T-cell (primary cell): ENCODE measurements at regions not wholly inside any gene's neighbourhood (a gene's known extent, or its start where the extent isn't known, plus 50 kb on each side); places are given as distances from the start of the nearest gene placed in this dataset.

Experiments used
- ATAC-seq, 4 experiments: fragments of 200-7000 bp in 3 of 4; fragments of 150-1000 bp in 1 of 4; cut with Tn5 transposase; replicated peaks in 1 of 4; 1 replicate in 3 of 4; 2 replicates in 1 of 4; pipeline ENCODE4 v1.10.0; 2021; ENCODE audit warnings: moderate library complexity in 3 of 4, mild to moderate bottlenecking in 2 of 4, moderate number of reproducible peaks in 1 of 4
- CTCF ChIA-PET, 2 donors: fragments of 300-600 bp; sonication (Branson Sonifier 250); formaldehyde crosslinking; loops; one replicate each; lab custom pipeline; 2022; ENCODE audit warnings: antibody characterized with exemption in 2 of 2; lab: Charles Lee
- POLR2A ChIA-PET, 2 donors: fragments of 300-600 bp; sonication (Branson Sonifier 250); formaldehyde crosslinking; loops; one replicate each; lab custom pipeline; 2022; ENCODE audit warnings: antibody characterized with exemption in 2 of 2; lab: Charles Lee
- DNase-seq, 35 experiments: peaks; one replicate each; pipeline versions ENCODE4 v3.0.0 to v3.0.0-alpha.2; 2013 to 2023
- H3K27ac ChIP-seq: one replicate; pipeline ENCODE4 v1.5.1; 2013; ENCODE audit warnings: low read length
- H3K27me3 ChIP-seq, 2 experiments: replicated peaks in 1 of 2; 1 replicate in 1 of 2; 2 replicates in 1 of 2; pipeline versions ENCODE4 v1.6.1 to v1.7.0; 2013; ENCODE audit warnings: low read length in 1 of 2, mixed read lengths in 1 of 2; ENCODE audit not compliant: control insufficient read depth in 2 of 2, insufficient read depth in 2 of 2; ENCODE audit errors: extremely low read depth in 1 of 2
- H3K36me3 ChIP-seq, 2 donors: 1 replicate in 1 of 2; 2 replicates in 1 of 2; pipeline versions ENCODE4 v1.6.1 to v1.7.0; 2013; ENCODE audit warnings: low read length in 1 of 2; ENCODE audit not compliant: control insufficient read depth in 2 of 2, insufficient read depth in 1 of 2; ENCODE audit errors: extremely low read depth in 1 of 2
- H3K4me1 ChIP-seq, 2 experiments: 1 replicate in 1 of 2; 2 replicates in 1 of 2; pipeline versions ENCODE4 v1.6.1 to v1.7.0; 2013; ENCODE audit warnings: low read length in 2 of 2, mixed read lengths in 1 of 2; ENCODE audit not compliant: insufficient read depth in 2 of 2, control insufficient read depth in 1 of 2; ENCODE audit errors: extremely low read depth in 1 of 2
- H3K4me3 ChIP-seq, 2 donors: 1 replicate in 1 of 2; 2 replicates in 1 of 2; pipeline versions ENCODE4 v1.5.1 to v1.7.0; 2013; ENCODE audit warnings: mild to moderate bottlenecking in 2 of 2, low read length in 1 of 2, moderate library complexity in 1 of 2; ENCODE audit not compliant: control insufficient read depth in 1 of 2; ENCODE audit errors: extremely low read depth in 1 of 2
- H3K9me3 ChIP-seq: 2 replicates; pipeline ENCODE4 v1.7.0; 2013
- H3K27ac Mint-ChIP-seq, 2 donors: one replicate each; pipeline ENCODE4 v1.8.0; 2020 to 2021; ENCODE audit warnings: mild to moderate bottlenecking in 2 of 2, mixed read lengths in 2 of 2
- H3K27me3 Mint-ChIP-seq, 2 donors: one replicate each; pipeline ENCODE4 v1.8.0; 2021 to 2022; ENCODE audit warnings: mixed read lengths in 2 of 2
- H3K36me3 Mint-ChIP-seq: one replicate; pipeline ENCODE4 v1.8.0; 2021; ENCODE audit warnings: mixed read lengths
- H3K4me1 Mint-ChIP-seq, 3 donors: one replicate each; pipeline ENCODE4 v1.8.0; 2020 to 2022; ENCODE audit warnings: mixed read lengths in 3 of 3, mild to moderate bottlenecking in 1 of 3
- H3K4me3 Mint-ChIP-seq, 3 donors: one replicate each; pipeline ENCODE4 v1.8.0; 2020 to 2022; ENCODE audit warnings: mild to moderate bottlenecking in 3 of 3, mixed read lengths in 3 of 3, moderate library complexity in 3 of 3
- H3K9me3 Mint-ChIP-seq, 3 donors: one replicate each; pipeline ENCODE4 v1.8.0; 2020 to 2022; ENCODE audit warnings: mixed read lengths in 3 of 3
- WGBS: methylation state at CpG from one replicate; pipeline ENCODE4 v1.1.5; 2013; ENCODE audit warnings: missing lambda C conversion rate; ENCODE audit not compliant: insufficient coverage; 5-methylcytosine and 5-hydroxymethylcytosine counted together

DNA sequence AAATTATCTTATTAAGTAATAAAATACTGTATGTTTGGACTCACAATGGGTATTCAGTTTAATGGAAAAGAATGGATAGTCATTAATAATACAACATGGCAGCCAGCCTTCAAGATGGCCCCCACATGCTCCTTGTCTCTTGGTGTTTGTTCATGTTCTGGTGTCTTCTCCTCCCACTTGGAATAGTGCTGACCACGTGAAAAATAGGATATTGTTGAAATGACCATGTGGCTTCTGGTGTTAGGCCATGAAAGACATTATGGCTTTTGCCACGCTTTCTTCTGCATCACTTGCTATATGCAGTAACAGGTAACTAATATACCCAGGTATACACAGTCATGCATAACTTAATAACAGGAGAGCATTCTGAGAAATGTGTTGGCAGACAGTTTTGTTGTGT lies 341.0 kb downstream of the KCNJ2 start:
- CTCF ChIA-PET: no interaction called here
- no CpG with 5 or more reads among the region's 2 CpGs for WGBS
- peaks cover 0 to 3% (median 0%) of the 10 kb centered on the region in 3 donors for H3K9me3 Mint-ChIP-seq

DNA sequence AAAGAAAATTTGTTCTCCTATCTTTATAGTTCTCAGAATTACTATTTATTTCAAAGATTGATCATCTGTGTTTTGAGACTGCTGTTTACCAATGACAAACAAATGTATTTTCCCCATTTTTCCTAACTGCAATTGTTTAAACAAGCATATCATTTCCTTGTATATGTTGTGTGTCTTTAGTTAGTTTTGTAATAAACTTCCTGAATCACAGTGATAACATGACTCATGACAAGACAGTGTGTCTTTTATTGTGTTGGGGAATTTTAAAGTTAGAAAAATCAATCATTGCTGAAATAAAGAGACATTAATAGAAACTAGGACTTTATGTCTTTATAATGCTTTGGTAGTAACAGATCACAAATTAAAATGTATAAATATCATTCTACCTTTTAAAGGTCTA lies 348.5 kb downstream of the KCNJ2 start:
- DNase-seq: no peak
- H3K27me3 ChIP-seq: no peaks in the 10 kb centered on the region
- no peak overlapping the region for H3K4me3 ChIP-seq
- H3K4me3 Mint-ChIP-seq: no peak overlapping the region
- H3K9me3 ChIP-seq: no peaks in the 10 kb centered on the region
- H3K27me3 Mint-ChIP-seq: no peaks in the 10 kb centered on the region
- no peak overlapping the region for H3K27ac Mint-ChIP-seq
- CTCF ChIA-PET: interaction anchor here in 1 of 2 donors (0.7 kb wide), 1 partner anchor 796 kb away, joined by 9 read pairs; no protein-coding TSS in a partner anchor
- H3K36me3 ChIP-seq: no peaks in the 10 kb centered on the region
- no peak for ATAC-seq
- H3K4me1 ChIP-seq: no peaks in the 10 kb centered on the region
- no peaks in the 10 kb centered on the region for H3K9me3 Mint-ChIP-seq
- no peak overlapping the region for H3K27ac ChIP-seq
- H3K4me1 Mint-ChIP-seq: no peaks in the 10 kb centered on the region
- no peaks in the 10 kb centered on the region for H3K36me3 Mint-ChIP-seq
- POLR2A ChIA-PET: no interaction called here

More for the DNA sequence above, 341.0 kb downstream of the KCNJ2 start:
- POLR2A ChIA-PET: no interaction called here
- H3K27me3 ChIP-seq: no peaks in the 10 kb centered on the region
- H3K4me1 Mint-ChIP-seq: no peaks in the 10 kb centered on the region
- H3K4me3 ChIP-seq: no peak overlapping the region
- H3K27ac ChIP-seq: no peak overlapping the region
- ATAC-seq (no peak), DNase-seq (no peak)
- no peaks in the 10 kb centered on the region for H3K36me3 ChIP-seq
- no peaks in the 10 kb centered on the region for H3K36me3 Mint-ChIP-seq
- no peak overlapping the region for H3K4me3 Mint-ChIP-seq
- H3K9me3 ChIP-seq: no peaks in the 10 kb centered on the region
- H3K4me1 ChIP-seq: no peaks in the 10 kb centered on the region
- H3K27ac Mint-ChIP-seq: no peak overlapping the region
- peaks cover 4 to 6% of the 10 kb centered on the region in 2 donors for H3K27me3 Mint-ChIP-seq

DNA sequence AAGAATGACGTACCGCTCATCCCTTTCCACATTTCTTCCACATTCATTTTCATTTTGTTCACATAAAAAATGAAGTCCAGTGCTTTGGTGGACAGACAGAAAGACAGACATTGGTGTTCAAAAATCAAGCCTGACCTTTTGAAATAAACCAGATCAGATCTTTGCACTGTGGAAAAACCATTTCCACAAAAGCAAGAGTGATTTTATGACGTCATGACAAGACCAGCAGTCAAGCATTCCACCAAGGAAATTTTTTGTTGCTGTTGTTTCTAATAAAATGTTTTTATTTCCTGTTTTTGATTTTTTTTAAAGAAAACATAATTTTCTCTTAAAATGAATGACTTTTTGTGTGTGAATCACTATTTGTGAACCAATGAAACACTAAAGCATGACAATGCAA lies 350.0 kb downstream of the KCNJ2 start:
- Mint-ChIP-seq H3K4me1 (no peaks in the 10 kb centered on the region), H3K4me3 (no peak overlapping the region), H3K27me3 (peaks cover 0 to 1% of the 10 kb centered on the region in 2 donors), H3K9me3 (no peaks in the 10 kb centered on the region), H3K36me3 (no peaks in the 10 kb centered on the region), H3K27ac (no peak overlapping the region)
- no peaks in the 10 kb centered on the region for H3K36me3 ChIP-seq
- no peaks in the 10 kb centered on the region for H3K9me3 ChIP-seq
- WGBS: no CpG with 5 or more reads among the region's 3 CpGs
- ChIA-PET POLR2A (no interaction called here), CTCF (no interaction called here)
- no peak overlapping the region for H3K27ac ChIP-seq
- DNase-seq: no peak
- H3K4me3 ChIP-seq: no peak overlapping the region
- H3K27me3 ChIP-seq: no peaks in the 10 kb centered on the region
- no peaks in the 10 kb centered on the region for H3K4me1 ChIP-seq
- no peak for ATAC-seq

DNA sequence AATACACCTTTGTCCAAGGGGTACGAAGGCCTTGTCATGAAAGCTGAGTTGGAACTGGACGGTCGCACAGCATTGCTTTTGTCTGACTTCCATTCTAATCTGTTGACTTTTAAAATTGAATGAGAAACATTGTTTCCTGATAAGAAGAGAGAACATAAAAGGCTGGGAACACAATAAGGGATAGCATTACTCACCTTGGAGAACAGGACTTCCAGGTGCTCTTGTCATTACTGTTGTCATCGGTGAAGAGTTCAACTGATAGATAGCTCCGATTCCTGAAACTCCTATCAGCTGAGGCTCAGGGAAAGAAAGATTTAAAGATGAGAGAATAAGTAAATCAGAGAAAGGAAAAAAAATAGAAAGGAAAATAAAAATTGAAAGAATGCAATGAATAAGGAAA lies 351.1 kb downstream of the KCNJ2 start:
- whole genome bisulfite sequencing: no CpG with 5 or more reads among the region's 5 CpGs
- CTCF ChIA-PET: no interaction called here
- no peak for ATAC-seq

DNA sequence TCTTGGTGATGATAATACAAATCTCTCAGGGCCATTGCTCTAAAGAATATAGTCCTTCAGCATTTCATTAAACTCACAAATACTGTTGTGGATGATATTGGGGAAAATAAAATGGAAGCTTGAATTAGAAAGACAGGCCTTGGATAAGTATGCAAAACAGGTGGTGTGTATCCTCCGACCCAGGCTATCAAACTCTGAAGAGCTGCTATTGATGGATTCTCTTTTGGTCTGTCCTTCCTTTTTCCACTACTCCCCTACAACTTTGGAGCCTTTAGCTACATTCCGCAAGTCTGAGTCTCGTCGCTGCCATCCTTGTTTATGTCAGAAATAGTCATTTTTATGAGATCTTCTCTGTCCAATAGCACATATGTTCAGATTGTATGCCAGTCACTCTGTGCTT lies 351.6 kb downstream of the KCNJ2 start:
- Histone ChIP-seq H3K9me3 (no peaks in the 10 kb centered on the region), H3K27ac (no peak overlapping the region), H3K4me1 (no peaks in the 10 kb centered on the region), H3K36me3 (no peaks in the 10 kb centered on the region), H3K4me3 (no peak overlapping the region), H3K27me3 (no peaks in the 10 kb centered on the region)
- DNase-seq: no peak
- Mint-ChIP-seq H3K27me3 (peaks cover 0 to 1% of the 10 kb centered on the region in 2 donors), H3K9me3 (no peaks in the 10 kb centered on the region), H3K4me3 (no peak overlapping the region), H3K4me1 (no peaks in the 10 kb centered on the region), H3K27ac (no peak overlapping the region), H3K36me3 (no peaks in the 10 kb centered on the region)
- CTCF ChIA-PET: no interaction called here
- POLR2A ChIA-PET: no interaction called here
- no CpG with 5 or more reads among the region's 4 CpGs for WGBS
- no peak for ATAC-seq

More for the DNA sequence above, 351.1 kb downstream of the KCNJ2 start:
- H3K36me3 ChIP-seq: no peaks in the 10 kb centered on the region
- H3K36me3 Mint-ChIP-seq: no peaks in the 10 kb centered on the region
- no peak overlapping the region for H3K4me3 Mint-ChIP-seq
- H3K9me3 Mint-ChIP-seq: no peaks in the 10 kb centered on the region
- H3K9me3 ChIP-seq: no peaks in the 10 kb centered on the region
- no peaks in the 10 kb centered on the region for H3K4me1 ChIP-seq
- POLR2A ChIA-PET: no interaction called here
- H3K4me3 ChIP-seq: no peak overlapping the region
- no peak overlapping the region for H3K27ac ChIP-seq
- DNase-seq: no peak
- H3K27me3 ChIP-seq: no peaks in the 10 kb centered on the region
- H3K27me3 Mint-ChIP-seq: peaks cover 0 to 1% of the 10 kb centered on the region in 2 donors
- no peak overlapping the region for H3K27ac Mint-ChIP-seq
- H3K4me1 Mint-ChIP-seq: no peaks in the 10 kb centered on the region

DNA sequence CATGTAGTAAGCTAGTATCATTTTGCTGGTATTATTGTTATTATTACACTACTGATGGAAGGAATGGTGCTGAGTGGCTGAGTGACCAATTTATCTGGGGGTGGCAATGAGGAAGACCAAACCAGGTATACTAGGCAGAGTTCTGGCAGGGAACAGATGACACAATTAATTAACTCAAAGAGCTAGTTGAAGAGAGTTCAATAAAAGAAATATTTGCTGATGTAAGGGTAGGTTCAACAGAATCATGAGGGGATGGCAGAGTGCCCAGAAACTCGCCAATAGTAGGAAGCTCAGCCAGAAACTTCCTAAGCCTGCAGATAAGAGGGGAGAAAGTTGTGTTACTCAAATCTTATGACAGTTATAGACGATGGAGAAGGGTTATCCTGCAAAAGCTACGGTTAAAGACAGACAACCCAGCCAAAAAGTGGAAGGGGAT lies 352.5 kb downstream of the KCNJ2 start:
- H3K36me3 Mint-ChIP-seq: no peaks in the 10 kb centered on the region
- no peak overlapping the region for H3K4me3 ChIP-seq
- CTCF ChIA-PET: no interaction called here

DNA sequence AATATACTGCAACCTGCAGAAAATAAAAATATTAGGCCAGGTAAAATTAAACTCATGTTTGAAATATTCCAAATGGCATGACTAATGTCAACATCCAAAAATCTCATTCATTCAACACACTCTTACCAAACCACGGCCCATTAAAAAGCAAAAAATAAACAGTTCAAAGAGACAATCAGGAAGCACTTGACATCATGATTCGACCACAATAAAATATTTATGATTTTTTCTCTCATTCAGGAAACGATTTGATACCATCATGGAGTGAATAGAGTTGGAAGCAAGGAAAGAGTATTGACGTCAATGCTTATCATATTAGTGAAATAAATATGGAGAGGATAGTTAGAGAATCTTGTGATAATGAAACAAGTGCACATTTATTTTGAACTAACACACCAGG lies 354.1 kb downstream of the KCNJ2 start:
- Mint-ChIP-seq H3K27ac (no peak overlapping the region), H3K36me3 (no peaks in the 10 kb centered on the region), H3K9me3 (no peaks in the 10 kb centered on the region), H3K4me3 (no peak overlapping the region), H3K27me3 (peaks cover 0 to 1% of the 10 kb centered on the region in 2 donors), H3K4me1 (no peaks in the 10 kb centered on the region)
- H3K27ac ChIP-seq: no peak overlapping the region
- no CpG with 5 or more reads among the region's 4 CpGs for WGBS
- CTCF ChIA-PET: no interaction called here
- DNase-seq (no peak), ATAC-seq (no peak)
- H3K36me3 ChIP-seq: no peaks in the 10 kb centered on the region
- no peaks in the 10 kb centered on the region for H3K27me3 ChIP-seq
- H3K9me3 ChIP-seq: no peaks in the 10 kb centered on the region
- H3K4me3 ChIP-seq: no peak overlapping the region
- POLR2A ChIA-PET: no interaction called here
- H3K4me1 ChIP-seq: no peaks in the 10 kb centered on the region

More for the DNA sequence above, 352.5 kb downstream of the KCNJ2 start:
- H3K36me3 ChIP-seq: no peaks in the 10 kb centered on the region
- no peak for DNase-seq
- H3K27ac ChIP-seq: no peak overlapping the region
- ATAC-seq: no peak
- Mint-ChIP-seq H3K27me3 (peaks cover 0 to 1% of the 10 kb centered on the region in 2 donors), H3K4me1 (no peaks in the 10 kb centered on the region), H3K9me3 (no peaks in the 10 kb centered on the region), H3K27ac (no peak overlapping the region), H3K4me3 (no peak overlapping the region)
- H3K9me3 ChIP-seq: no peaks in the 10 kb centered on the region
- WGBS: 38% methylated on average over 1 of the region's 3 CpGs
- no peaks in the 10 kb centered on the region for H3K27me3 ChIP-seq
- H3K4me1 ChIP-seq: no peaks in the 10 kb centered on the region
- POLR2A ChIA-PET: no interaction called here
